HG03108 (cell line): ENCODE measurements at regions not wholly inside any gene's neighbourhood (a gene's known extent, or its start where the extent isn't known, plus 50 kb on each side); places are given as distances from the start of the nearest gene placed in this dataset.
A peak's percentile ranks its signal among the peaks of the same experiment; 100 is the strongest.
"Not testable (repeated sequence)": the region's sequence is repeated elsewhere in the genome, so short reads cannot be mapped to it uniquely, and the experiment has no call there.

ENCODE experiments used
- ATAC-seq: cut with Tn5 transposase; IDR thresholded peaks from one replicate; pipeline ENCODE4 v1.9.1; 2021; ENCODE audit warnings: moderate library complexity; ENCODE audit not compliant: unreplicated experiment

DNA sequence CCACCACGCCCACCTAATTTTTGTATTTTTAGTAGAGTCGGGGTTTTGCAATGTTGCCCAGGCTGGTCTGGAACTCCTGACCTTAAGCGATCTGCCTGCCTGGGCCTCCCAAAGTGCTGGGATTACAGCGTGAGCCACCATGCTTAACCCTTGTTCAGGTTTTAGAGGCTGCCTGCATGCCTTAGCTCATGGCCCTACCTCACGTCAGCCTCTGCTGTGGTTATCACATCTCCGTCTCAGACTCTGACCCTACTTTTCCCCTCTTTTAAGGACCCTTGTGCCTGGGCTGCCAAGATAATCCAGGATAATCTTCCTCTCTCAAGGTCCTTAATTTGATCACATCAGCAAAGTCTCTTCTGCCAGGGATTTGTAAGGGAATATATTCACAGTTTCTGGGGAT, 98.2 kb upstream of the PMAIP1 start:
- no peak for ATAC-seq

DNA sequence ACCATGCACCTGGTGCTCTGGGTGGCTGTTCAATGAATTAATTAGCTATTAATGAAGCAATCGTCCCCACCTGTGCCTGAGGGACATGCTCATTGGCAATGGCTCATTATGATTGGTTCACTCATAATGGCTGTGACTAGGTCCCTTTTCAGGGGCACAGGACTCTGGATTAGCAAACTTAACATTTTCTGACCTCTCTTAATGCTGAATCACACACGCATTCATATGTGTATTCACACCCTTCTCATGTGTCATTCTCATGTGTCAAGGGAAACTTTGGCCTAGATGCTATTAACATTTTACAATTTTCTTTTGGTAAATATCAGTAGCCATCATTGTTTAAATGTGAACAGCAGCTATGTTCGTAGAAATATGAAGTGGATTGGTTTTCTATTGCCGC, 98.9 kb upstream of the PMAIP1 start:
- ATAC-seq: no peak

DNA sequence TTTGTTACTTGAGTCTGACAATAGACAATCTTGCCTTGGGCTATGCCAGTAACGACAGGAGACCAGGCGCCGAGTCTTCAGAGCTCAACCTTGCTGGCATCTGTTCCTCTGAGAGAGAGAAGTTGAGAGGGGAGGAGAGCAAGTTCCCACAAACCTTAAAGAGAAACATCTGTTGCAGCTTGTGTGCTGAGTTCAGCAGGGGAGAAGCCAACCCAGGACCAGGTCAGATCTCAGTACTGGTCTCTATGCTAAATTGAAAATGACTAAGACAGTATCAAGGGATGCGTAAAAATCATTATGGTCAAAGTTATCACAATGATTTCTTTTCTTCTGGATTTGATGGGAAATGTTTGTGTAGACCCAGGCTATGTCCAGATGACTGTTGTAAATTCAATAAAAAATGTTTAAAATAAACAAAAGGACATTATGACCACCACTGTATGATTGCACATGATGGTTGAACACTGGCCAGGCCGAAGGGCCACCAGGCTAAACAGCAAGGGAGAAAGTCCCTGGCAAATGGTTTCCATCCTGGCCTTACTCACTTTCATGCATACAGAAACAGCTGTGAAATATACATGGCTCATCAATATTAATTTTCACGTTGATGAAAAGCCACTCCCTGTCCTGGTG, 100.3 kb upstream of the PMAIP1 start:
- ATAC-seq: no peak

DNA sequence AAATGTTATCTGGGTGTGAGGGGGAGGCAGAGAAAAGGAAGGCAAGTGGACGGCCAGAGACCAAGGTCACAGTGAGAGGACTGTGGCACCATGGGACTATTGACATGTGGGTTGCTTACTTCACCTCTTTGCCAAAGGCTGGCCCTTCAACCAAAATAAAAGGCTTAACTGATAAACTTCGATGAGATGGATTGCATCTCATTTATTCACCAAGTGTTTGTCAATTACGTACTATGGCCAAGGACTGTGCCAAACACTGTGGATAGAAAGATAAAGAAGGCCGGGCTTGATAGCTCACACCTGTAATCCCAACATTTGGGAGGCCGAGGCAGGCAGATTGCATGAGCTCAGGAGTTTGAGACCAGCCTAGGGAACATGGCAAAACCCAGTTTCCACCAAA, 98.7 kb upstream of the CCBE1 start:
- ATAC-seq: no peak

DNA sequence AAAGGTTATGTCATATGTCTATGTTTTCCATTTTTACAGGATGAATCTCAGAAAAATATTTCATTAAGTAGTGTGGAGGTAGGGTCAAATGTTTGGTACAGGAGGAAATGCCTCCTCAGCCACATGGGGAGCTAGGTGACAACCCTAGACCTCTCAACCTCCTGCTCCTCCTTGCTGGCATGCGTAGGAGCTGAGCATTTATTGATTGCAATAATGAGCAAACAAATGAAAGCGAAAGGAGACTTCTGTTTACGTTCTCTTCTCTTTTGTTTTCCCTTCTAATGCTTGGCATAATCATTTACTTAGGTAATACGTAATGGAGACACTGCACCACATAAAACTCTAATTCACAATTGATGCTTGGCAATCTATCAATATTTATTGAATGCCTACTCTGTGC, 95.1 kb upstream of the CCBE1 start:
- no peak for ATAC-seq

DNA sequence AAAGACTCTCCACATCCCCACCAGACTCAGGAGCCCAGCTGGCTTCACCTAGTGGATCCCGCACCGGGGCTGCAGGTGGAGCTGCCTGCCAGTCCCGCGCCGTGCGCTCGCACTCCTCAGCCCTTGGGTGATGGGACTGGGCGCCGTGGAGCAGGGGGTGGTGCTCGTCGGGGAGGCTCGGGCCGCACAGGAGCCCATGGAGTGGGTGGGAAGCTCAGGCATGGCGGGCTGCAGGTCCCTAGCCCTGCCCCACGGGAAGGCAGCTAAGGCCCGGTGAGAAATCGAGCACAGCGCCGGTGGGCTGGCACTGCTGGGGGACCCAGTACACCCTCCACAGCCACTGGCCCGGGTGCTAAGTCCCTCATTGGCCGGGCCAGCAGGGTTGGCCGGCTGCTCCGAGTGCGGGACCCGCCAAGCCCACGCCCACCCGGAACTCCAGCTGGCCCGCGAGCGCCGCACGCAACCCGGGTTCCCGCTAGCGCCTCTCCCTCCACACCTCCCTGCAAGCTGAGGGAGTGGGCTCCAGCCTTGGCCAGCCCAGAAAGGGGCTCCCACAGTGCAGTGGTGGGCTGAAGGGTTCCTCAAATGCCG, 93.2 kb upstream of the CCBE1 start:
- ATAC-seq: not testable (repeated sequence)

DNA sequence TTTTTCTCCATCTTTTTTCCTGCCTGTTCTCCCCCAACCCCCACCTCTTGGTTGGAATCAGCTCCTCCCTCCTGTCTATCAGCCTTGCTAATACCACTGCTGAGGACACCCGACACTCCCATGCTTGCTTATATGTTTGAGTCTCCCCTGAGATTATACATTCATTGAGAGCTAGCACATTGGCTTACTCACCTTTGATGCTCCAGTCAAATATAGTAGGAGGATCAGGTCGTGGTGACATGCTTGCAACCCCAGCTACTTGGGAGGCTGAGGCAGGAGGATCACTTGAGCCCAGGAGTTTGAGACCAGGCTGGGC, 91.5 kb upstream of the CCBE1 start:
- ATAC-seq: no peak

DNA sequence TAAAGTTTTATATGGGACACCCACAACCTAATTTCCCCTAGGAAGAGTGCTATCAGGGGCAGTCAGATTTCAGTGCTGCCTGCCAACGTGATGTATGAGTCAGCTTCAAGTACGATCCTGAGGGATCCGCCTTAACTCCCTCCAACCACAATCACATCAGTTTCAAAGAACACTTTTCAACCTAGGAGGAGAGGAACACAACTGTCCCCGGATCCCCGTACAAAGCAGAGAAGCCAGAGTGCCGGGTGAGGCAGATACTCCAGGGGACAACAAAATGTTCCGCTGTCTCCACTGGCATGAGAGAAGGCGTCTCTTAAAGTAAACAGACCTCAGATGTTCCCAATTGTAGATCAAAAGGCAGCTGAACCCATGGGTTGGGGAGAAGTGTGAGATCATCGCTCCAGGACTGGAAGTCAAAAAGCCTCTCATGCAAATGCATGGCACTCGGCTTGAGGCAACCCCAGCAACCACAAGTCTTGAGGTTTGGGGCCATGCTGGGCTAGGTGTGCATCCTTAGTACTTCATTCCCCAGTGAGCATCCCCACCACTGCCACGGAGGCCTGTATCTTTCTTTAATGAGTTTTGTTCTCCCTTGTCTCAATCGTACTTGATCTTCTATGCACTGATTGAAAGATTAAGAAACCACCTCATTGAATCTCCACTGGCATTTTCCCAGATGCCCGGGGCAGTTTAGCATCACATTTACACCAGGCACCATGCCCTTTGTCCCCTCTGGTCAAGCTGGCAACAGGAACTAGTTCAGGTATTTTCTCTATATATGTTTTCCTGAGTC, 91.0 kb upstream of the CCBE1 start:
- no peak for ATAC-seq

DNA sequence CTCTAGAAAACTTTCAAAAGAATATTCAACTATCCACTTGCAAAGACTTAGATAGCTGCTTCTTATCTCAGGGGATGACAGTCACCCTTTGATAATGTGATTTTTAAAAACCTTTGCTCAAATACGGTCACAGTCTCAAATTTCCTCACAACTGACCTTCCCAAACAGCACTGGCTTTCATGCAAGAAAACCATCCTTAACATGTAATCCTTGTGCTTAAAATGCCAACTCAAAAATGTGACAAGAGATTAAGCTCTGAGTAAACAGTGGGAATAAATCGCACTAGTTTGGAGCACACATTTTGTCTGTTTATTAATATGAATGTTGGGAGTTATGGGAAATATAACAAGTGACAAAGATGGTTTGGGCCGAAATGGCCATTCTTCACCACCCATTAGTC, 87.5 kb upstream of the CCBE1 start:
- ATAC-seq: no peak

DNA sequence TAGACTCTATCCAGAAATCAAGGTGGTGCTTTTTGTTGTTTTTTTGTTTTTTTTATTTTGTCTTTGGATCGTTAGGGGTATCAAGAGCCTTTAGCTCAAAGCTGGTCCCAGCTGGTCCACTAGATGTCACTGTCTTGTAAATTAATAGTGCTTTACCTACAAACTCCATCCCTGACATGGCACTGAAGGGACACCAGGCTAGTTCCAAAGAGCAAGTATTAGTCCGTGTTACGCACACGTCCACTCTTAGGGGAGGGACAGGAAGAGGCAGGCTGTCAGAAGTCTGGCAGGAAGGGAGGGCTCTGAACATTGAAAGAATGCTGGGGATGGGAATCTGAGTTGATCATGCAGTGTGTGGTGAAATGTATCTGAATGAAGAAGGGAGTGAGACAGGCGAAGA, 85.9 kb upstream of the CCBE1 start:
- peak; percentile 70 for ATAC-seq

DNA sequence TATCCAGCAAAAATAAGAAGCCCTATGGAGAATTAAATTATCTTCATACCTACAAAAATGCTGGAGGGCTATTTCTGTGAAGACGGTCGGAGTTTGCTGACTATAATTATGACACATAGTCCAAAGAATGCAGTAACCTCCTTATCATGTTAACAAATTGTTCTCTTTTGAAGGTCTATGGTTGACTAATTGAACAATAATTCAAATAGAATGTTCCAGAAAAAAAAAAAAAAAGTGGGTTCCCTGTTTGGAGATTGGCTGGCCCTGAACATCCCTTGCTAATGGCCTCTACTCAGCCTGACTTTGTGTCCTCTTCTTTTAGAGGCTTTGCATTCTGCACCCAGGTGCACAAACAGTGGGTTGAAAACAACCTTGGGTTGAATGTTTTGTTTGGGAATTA, 82.8 kb upstream of the CCBE1 start:
- ATAC-seq: no peak

DNA sequence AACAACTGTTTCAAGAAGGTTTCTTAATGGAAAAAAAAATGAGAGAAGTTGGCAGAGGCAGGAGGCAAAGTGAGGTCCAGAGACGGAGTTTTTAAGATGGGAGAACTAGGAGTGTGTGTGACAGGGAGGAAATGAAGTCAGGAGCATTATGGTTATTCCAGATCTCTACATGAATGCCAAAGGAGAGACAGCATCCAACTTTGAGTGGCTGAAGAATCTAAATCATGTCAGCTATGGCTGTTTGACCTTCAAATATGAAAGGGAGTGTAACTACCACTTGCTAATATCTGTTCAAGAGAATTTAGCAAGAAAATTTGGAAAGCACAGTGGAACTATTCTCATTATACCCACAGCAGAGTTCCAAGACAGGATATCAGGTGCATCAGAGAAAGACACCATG, 81.2 kb upstream of the CCBE1 start:
- no peak for ATAC-seq

DNA sequence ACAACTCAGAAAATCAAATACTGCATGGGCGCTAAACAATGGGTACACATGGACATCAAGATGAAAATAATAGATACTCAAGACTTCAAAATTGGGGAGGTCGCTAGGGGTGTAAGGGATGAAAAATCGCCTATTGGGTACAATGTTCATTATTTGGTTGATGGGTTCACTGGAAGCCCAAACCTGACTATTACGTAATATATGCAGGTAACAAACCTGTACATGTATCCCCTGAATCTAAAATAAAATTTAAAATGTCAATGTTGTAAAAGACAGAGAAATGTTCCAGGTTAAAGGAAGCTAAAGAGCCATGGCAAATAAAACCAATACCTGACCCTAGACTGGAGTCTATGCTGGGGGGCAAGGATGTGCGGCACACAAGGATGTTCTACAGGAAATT, 80.4 kb upstream of the CCBE1 start:
- ATAC-seq: no peak

DNA sequence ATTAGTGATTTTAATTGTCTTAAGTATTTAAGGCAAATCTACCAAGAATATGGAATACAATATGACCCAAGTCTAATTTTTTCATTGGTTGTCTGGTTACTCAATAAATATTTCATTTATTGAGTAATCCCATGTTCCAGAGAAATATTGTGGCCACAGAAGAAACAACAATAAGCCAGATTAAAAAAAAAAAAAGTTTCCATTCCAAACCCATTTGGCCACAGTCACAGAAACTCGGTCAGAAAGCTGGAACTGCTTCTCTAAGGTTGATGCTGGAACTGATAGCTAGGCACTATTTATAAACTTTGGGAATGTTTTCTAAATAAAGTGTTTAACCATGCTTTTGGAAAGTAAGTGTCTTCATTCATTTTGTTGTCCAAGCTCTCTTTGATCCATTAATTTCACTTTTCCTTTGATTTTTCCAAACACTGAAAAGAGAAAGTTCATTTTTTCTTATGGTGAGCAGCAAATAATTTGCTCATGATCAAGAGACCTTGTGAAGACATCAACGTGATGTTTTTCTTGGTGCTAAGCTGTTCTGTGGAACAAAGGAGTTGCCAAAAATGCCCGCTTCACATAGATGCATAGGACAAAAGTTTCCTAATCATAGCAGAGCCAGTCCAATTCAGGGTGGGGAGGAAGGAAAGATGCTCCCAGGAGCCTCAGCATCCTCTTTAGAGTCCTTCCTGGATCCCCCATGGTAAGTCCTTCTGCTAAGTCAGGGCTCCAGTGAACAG, 72.1 kb upstream of the CCBE1 start:
- ATAC-seq: no peak

DNA sequence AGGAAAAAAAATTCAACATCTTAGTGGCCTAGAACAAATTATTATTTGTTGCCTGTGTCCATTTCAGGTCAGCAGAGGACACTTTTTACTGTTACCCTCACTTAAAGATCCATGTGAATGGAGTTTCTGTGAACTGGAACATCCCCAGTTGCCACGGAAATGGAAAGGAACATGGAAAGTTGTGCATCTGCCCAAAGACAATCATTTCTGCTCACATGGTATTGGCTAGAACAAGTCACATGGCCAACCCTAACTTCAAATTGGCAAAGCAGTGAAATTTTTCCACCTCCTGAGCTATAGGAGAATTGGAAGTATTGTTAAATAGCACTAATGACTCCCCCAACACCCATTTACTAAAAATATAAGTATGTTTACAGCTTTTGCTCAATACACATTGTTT, 71.2 kb upstream of the CCBE1 start:
- no peak for ATAC-seq

DNA sequence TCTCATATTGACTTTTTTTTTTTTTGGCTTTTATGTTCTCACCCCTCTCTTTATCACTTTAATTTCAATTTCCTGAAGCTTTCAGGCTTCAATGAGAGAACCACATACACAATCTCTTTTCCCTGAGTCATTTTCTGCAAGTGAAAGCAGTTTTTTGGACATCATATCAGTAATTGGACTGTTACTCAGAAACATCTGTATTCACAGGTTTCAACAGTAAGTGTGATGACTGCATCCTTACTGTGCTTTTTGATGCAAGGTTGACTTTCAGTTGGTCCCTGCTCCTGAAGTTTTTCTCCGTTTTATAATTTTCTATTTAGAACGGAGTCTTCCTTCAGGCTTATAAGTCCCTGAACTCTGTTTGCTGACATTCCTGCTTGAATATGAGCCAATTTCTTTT, 70.5 kb upstream of the CCBE1 start:
- ATAC-seq: no peak

DNA sequence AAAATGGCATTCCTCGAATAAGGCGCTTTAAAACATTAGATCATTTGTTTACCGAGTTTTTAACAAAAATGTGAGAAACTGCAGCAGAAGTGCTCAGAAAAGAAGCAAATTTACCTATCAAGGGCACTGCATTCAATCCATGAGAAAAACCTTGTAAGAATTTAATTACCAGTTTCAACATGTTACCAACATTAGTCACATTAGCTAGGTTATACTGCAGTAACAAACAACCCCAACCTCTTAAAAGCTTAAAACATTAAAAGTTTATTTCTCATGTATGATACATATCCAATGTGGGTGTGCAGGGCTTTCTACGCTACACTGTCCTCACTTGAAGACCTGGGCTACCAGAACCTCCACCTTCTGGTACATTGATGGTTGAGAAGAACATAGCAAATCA, 68.1 kb upstream of the CCBE1 start:
- no peak for ATAC-seq

DNA sequence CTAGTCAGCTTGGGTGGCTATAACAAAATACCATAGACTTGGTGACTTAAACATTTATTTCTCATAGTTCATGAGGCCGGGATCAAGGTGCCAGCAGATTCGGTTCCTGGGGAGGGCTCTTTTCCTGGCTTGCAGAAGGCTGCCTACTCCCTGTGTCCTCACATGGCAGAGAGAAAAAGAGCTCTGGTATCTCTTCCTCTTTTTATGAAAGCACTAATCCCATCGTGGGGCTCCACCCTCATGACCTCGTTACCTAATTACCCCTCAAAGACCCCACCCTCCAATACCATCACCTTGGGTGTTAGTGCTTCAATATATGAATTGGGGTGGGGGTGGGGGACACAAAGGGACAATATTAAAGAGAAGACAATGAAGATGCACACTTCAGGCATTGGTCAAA, 67.1 kb upstream of the CCBE1 start:
- ATAC-seq: no peak

DNA sequence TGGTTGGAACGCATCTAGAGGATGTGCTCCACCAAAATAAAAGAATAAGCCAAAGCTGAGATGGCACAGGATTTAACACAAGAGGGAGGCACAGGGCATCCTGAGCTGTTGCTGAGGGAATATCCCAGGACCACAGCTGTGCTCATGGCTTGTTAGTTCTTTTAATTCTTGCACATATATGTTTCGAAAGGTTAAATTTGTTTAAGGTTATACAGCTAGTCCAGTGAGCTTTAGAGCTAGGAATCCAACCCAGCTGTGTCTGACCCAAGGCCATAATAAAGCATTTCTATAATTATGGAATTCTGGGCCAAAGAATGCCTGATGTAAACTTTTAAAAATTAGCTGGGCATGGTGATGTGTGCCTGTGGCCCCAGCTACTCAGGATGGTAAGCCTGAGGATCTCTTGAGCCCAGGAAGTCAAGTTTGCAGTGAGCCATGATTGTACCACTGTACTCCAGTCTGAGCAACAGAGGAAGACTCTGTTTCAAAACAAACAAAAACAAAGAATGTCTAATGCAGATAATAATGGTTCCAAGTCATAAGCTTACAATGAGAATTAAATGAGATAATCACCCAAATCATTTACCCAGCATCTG, 66.4 kb upstream of the CCBE1 start:
- ATAC-seq: no peak

DNA sequence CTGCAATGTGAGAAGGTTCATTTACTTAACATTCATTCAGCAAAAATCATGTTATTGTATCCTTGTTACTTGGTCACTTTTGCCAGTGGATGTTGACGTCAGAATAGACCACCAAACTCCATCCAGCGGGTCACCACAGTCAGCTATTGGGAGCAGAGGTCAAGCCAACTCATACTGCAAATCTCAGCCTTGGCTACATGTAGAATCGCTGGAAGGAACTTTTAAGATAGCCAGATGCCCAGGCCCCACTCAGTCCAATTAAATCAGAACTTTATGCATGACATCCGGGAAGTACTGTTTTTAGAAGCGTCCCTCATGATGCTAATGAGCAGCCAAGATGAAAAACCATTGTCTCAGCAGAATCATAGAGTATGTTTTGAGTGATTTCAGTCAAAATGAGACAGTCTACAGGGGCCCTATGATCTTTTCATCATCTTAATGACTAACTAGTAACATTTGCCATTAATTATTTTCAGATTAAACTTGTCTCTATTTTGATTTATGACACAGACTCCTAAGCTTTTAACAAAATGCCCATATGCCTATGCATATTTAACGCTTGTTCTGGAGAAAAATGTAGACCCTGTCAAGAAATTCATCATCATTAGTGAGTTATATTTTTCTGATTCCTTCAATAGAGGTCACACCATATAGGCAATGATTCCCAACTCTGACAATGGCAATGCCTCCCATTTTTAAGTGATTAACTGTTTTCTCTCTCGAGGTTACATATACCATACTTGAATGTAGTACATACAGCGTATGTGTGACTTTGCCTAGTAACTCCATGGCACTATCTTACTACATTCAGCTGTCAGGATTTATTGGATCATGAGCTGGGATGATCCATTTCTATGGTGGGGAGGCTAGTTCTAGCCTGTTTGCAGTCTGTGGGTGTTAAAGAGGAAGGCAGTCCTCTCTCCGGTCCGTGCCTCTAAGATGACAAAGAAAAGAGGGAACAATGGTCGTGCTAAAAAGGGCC, 63.7 kb upstream of the CCBE1 start:
- no peak for ATAC-seq
